ENCODE measurements at regions not wholly inside any gene's neighbourhood (a gene's known extent, or its start where the extent isn't known, plus 50 kb on each side); places are given as distances from the start of the nearest gene placed in this dataset.
"Not testable (repeated sequence)": the region's sequence is repeated elsewhere in the genome, so short reads cannot be mapped to it uniquely, and the experiment has no call there.

- no peaks in the 10 kb centered on the region for H3K36me3 ChIP-seq
- peaks cover 0 to 7% of the 10 kb centered on the region in 2 donors for H3K4me1 ChIP-seq
- H3K27ac ChIP-seq = no peak overlapping the region
- no peak for TF ChIP-seq CTCF (IDR thresholded peaks at IDR 0.05)
- intact Hi-C loops (cut with DNase I) = loop anchor here (5.0 kb wide), 1 partner anchor 145 kb away; no protein-coding TSS in a partner anchor
- H3K27me3 ChIP-seq = no peaks in the 10 kb centered on the region
- DNase-seq (ENCODE audit: low spot score in 2 of 2) = no peak
- peaks cover 0 to 8% of the 10 kb centered on the region in 2 donors for H3K9me3 ChIP-seq
- H3K4me3 ChIP-seq = no peak overlapping the region
Measured at GRCh38 chr1:96562094-96562493, 159.5 kb upstream of the PTBP2 start.

GRCh38 chr1:96564401-96564800 lies 157.2 kb upstream of the PTBP2 start:
- intact Hi-C loops (cut with DNase I) = loop anchor here (5.0 kb wide), 1 partner anchor 147 kb away; no protein-coding TSS in a partner anchor
- DNase-seq (ENCODE audit: low spot score in 2 of 2); H3K27ac ChIP-seq; H3K27me3 ChIP-seq; H3K9me3 ChIP-seq; H3K36me3 ChIP-seq; H3K4me1 ChIP-seq; H3K4me3 ChIP-seq: not testable (repeated sequence)

GRCh38 chr1:96565546-96565945 lies 156.0 kb upstream of the PTBP2 start:
- no peak overlapping the region for H3K4me3 ChIP-seq
- no peak for DNase-seq (ENCODE audit: low spot score in 2 of 2)

GRCh38 chr1:96568639-96569038 lies 152.9 kb upstream of the PTBP2 start:
- no peak for TF ChIP-seq CTCF (IDR thresholded peaks at IDR 0.05)
- Histone ChIP-seq H3K9me3 (no peaks in the 10 kb centered on the region), H3K27me3 (no peaks in the 10 kb centered on the region), H3K27ac (no peak overlapping the region), H3K36me3 (no peaks in the 10 kb centered on the region), H3K4me3 (no peak overlapping the region), H3K4me1 (no peaks in the 10 kb centered on the region)
- DNase-seq (ENCODE audit: low spot score in 2 of 2) = no peak
- intact Hi-C loops (cut with DNase I) = no loop called here

More at GRCh38 chr1:96565546-96565945, 156.0 kb upstream of the PTBP2 start:
- Histone ChIP-seq H3K4me1 (peaks cover 0 to 2% of the 10 kb centered on the region in 2 donors), H3K27ac (no peak overlapping the region), H3K27me3 (no peaks in the 10 kb centered on the region), H3K9me3 (peaks cover 0 to 6% of the 10 kb centered on the region in 2 donors), H3K36me3 (no peaks in the 10 kb centered on the region)
- intact Hi-C loops (cut with DNase I) = no loop called here
- TF ChIP-seq CTCF (IDR thresholded peaks at IDR 0.05) = no peak

- Histone ChIP-seq H3K9me3 (no peaks in the 10 kb centered on the region), H3K36me3 (no peaks in the 10 kb centered on the region), H3K27ac (no peak overlapping the region), H3K27me3 (no peaks in the 10 kb centered on the region), H3K4me1 (no peaks in the 10 kb centered on the region), H3K4me3 (no peak overlapping the region)
- TF ChIP-seq CTCF (IDR thresholded peaks at IDR 0.05) = no peak
- DNase-seq (ENCODE audit: low spot score in 2 of 2) = no peak
- intact Hi-C loops (cut with DNase I) = no loop called here
Measured at GRCh38 chr1:96569288-96569687, 152.3 kb upstream of the PTBP2 start.

- no peak for TF ChIP-seq CTCF (IDR thresholded peaks at IDR 0.05)
- no peak overlapping the region for H3K27ac ChIP-seq
- H3K36me3 ChIP-seq = no peaks in the 10 kb centered on the region
- no peaks in the 10 kb centered on the region for H3K9me3 ChIP-seq
- no peaks in the 10 kb centered on the region for H3K4me1 ChIP-seq
- no peaks in the 10 kb centered on the region for H3K27me3 ChIP-seq
- intact Hi-C loops (cut with DNase I) = no loop called here
- DNase-seq (ENCODE audit: low spot score in 2 of 2) = no peak
- no peak overlapping the region for H3K4me3 ChIP-seq
Measured at GRCh38 chr1:96579636-96580035, 141.9 kb upstream of the PTBP2 start.
